ENCODE measurements at regions not wholly inside any gene's neighbourhood (a gene's known extent, or its start where the extent isn't known, plus 50 kb on each side); places are given as distances from the start of the nearest gene placed in this dataset.

- TF ChIP-seq OSR1 (CRISPR knock-in tag; IDR thresholded peaks at IDR 0.05) = no peak
- TF ChIP-seq POU6F1 (CRISPR knock-in tag; IDR thresholded peaks at IDR 0.05; ENCODE audit: borderline replicate concordance, low read depth) = no peak
- no peak for TF ChIP-seq ARNTL (CRISPR knock-in tag; IDR thresholded peaks at IDR 0.05; ENCODE audit: borderline replicate concordance, low read depth)
- TF ChIP-seq PPARA (CRISPR knock-in tag; IDR thresholded peaks at IDR 0.05; ENCODE audit: borderline replicate concordance) = no peak
- no peak for TF ChIP-seq SNAI2 (CRISPR knock-in tag; IDR thresholded peaks at IDR 0.05)
- no peak for TF ChIP-seq CREB5 (CRISPR knock-in tag; IDR thresholded peaks at IDR 0.05; ENCODE audit: low read depth)
- TF ChIP-seq ZFP3 (CRISPR knock-in tag; IDR thresholded peaks at IDR 0.05) = no peak
- TF ChIP-seq PATZ1 (CRISPR knock-in tag; IDR thresholded peaks at IDR 0.05; ENCODE audit: borderline replicate concordance) = no peak
- TF ChIP-seq TOX (CRISPR knock-in tag; IDR thresholded peaks at IDR 0.05; ENCODE audit: borderline replicate concordance) = no peak
- TF ChIP-seq BACH2 (CRISPR knock-in tag; IDR thresholded peaks at IDR 0.05; ENCODE audit: borderline replicate concordance) = no peak
- no peak for TF ChIP-seq ZNF70 (CRISPR knock-in tag; IDR thresholded peaks at IDR 0.05)
- TF ChIP-seq ZNF565 (CRISPR knock-in tag; conservative IDR thresholded peaks at IDR 0.05; ENCODE audit: low read depth) = no peak
- no peak for TF ChIP-seq GLIS3 (CRISPR knock-in tag; IDR thresholded peaks at IDR 0.05)
- TF ChIP-seq RARB (CRISPR knock-in tag; IDR thresholded peaks at IDR 0.05) = no peak
Observed at GRCh38 chr18:55119016-55119415, 159.8 kb upstream of the CCDC68 start.
